Liver (tissue), 9 donors: ENCODE measurements at regions not wholly inside any gene's neighbourhood (a gene's known extent, or its start where the extent isn't known, plus 50 kb on each side); places are given as distances from the start of the nearest gene placed in this dataset. TPM values are rescaled to one million over a fixed set of nuclear protein-coding genes. Genes with fewer than 3 reads are reported as not detected.

Source experiments
- DNase-seq: peaks from one replicate; pipeline ENCODE4 v3.0.0-alpha.2; 2017; ENCODE audit warnings: low spot score
- H3K27ac ChIP-seq, 2 donors: one replicate each; pipeline ENCODE4 v1.7.0; 2013; ENCODE audit warnings: inconsistent platforms in 2 of 2, low read length in 2 of 2, control low read depth in 1 of 2, low read depth in 1 of 2, mild to moderate bottlenecking in 1 of 2
- H3K27me3 ChIP-seq, 4 donors: one replicate each; pipeline versions ENCODE4 v1.6.1 to v1.7.0; 2013; ENCODE audit warnings: low read length in 3 of 4, inconsistent platforms in 1 of 4, mild to moderate bottlenecking in 1 of 4, moderate library complexity in 1 of 4; ENCODE audit not compliant: control insufficient read depth in 4 of 4, insufficient read depth in 4 of 4
- H3K36me3 ChIP-seq, 4 donors: one replicate each; pipeline versions ENCODE4 v1.6.1 to v1.7.0; 2013; ENCODE audit warnings: low read length in 3 of 4, mild to moderate bottlenecking in 3 of 4, low read depth in 1 of 4, moderate library complexity in 1 of 4; ENCODE audit not compliant: control insufficient read depth in 4 of 4, insufficient read depth in 3 of 4
- H3K4me1 ChIP-seq, 4 donors: one replicate each; pipeline versions ENCODE4 v1.6.1 to v1.7.0; 2013; ENCODE audit warnings: low read length in 3 of 4, mild to moderate bottlenecking in 3 of 4, moderate library complexity in 1 of 4; ENCODE audit not compliant: control insufficient read depth in 4 of 4, insufficient read depth in 4 of 4
- H3K4me3 ChIP-seq, 3 donors: one replicate each; pipeline versions ENCODE4 v1.6.1 to v1.7.0; 2013; ENCODE audit warnings: low read length in 3 of 3, control low read depth in 1 of 3, low read depth in 1 of 3, mild to moderate bottlenecking in 1 of 3
- H3K9ac ChIP-seq, 2 donors: one replicate each; pipeline ENCODE4 v1.7.0; 2013; ENCODE audit warnings: low read length in 2 of 2, mild to moderate bottlenecking in 2 of 2, moderate library complexity in 2 of 2, control low read depth in 1 of 2, low read depth in 1 of 2
- H3K9me3 ChIP-seq, 4 donors: one replicate each; pipeline versions ENCODE4 v1.6.1 to v1.7.0; 2013; ENCODE audit warnings: low read length in 3 of 4; ENCODE audit not compliant: control insufficient read depth in 4 of 4
- CTCF ChIP-seq: fragments of 150-350 bp; IDR thresholded peaks from 2 replicates; pipeline ENCODE4 v1.5.1; 2017; ENCODE audit warnings: improper control_type of control experiment, low read depth, low read length; ENCODE audit not compliant: missing input control
- EGR1 ChIP-seq, 2 donors: IDR thresholded peaks; 2 replicates each; pipeline ENCODE4 v1.6.1; 2016 to 2018; ENCODE audit warnings: antibody characterized with exemption in 2 of 2, low read depth in 2 of 2
- FOXA1 ChIP-seq: IDR thresholded peaks from 2 replicates; pipeline ENCODE4 v1.6.1; 2016; ENCODE audit warnings: antibody characterized with exemption
- FOXA2 ChIP-seq: IDR thresholded peaks from 2 replicates; pipeline ENCODE4 v1.6.1; 2016; ENCODE audit warnings: antibody characterized with exemption
- GABPA ChIP-seq, 2 donors: IDR thresholded peaks in 1 of 2; conservative IDR thresholded peaks in 1 of 2; 2 replicates each; pipeline ENCODE4 v1.6.1; 2016; ENCODE audit warnings: antibody characterized with exemption in 2 of 2, mild to moderate bottlenecking in 1 of 2, moderate library complexity in 1 of 2
- HNF4A ChIP-seq, 2 donors: conservative IDR thresholded peaks; 2 replicates each; pipeline ENCODE4 v1.6.1; 2016; ENCODE audit warnings: antibody characterized with exemption in 2 of 2, mild to moderate bottlenecking in 2 of 2
- JUND ChIP-seq, 2 donors: IDR thresholded peaks; 2 replicates each; pipeline ENCODE4 v1.6.1; 2016; ENCODE audit warnings: antibody characterized with exemption in 2 of 2
- MAX ChIP-seq: IDR thresholded peaks from 2 replicates; pipeline ENCODE4 v1.6.1; 2016; ENCODE audit warnings: antibody characterized with exemption
- RXRA ChIP-seq, 2 donors: IDR thresholded peaks; 2 replicates each; pipeline ENCODE4 v1.6.1; 2017 to 2018; ENCODE audit warnings: antibody characterized with exemption in 2 of 2, mild to moderate bottlenecking in 1 of 2
- SP1 ChIP-seq: IDR thresholded peaks from 2 replicates; pipeline ENCODE4 v1.6.1; 2018; ENCODE audit warnings: antibody characterized with exemption, mild to moderate bottlenecking
- TAF1 ChIP-seq: conservative IDR thresholded peaks from 2 replicates; pipeline ENCODE4 v1.6.1; 2016; ENCODE audit warnings: antibody characterized with exemption, mild to moderate bottlenecking
- YY1 ChIP-seq: IDR thresholded peaks from 2 replicates; pipeline ENCODE4 v1.6.1; 2016; ENCODE audit warnings: antibody characterized with exemption, mild to moderate bottlenecking
- ZBTB33 ChIP-seq: IDR thresholded peaks from 2 replicates; pipeline ENCODE4 v1.6.1; 2016; ENCODE audit warnings: antibody characterized with exemption
- WGBS: extraction: QIAGEN DNeasy Blood & Tissue Kit; methylation state at CpG from one replicate; pipeline ENCODE4 v1.1.7; 2013; 5-methylcytosine and 5-hydroxymethylcytosine counted together
- small RNA-seq: library from RNA; depleted of rRNA; stranded (forward); fragments of <200 nt; gene quantifications from one replicate; pipeline ENCODE3, GENCODE V24; 2014
- donor health status: healthy.
- donor health status: healthy.
- donor health status: healthy.
- donor health status: healthy.
- donor health status: healthy.

GRCh38 chr16:76222853-76223252 is 54.3 kb upstream of the CNTNAP4 start:
- H3K4me1 ChIP-seq, result peaks cover 3 to 6% (median 3%) of the 10 kb centered on the region in 4 donors
- DNase-seq, result no peak
- H3K9ac ChIP-seq, result no peak overlapping the region
- H3K36me3 ChIP-seq, result no peaks in the 10 kb centered on the region
- no peaks in the 10 kb centered on the region for H3K27me3 ChIP-seq
- peak overlapping the region in 1 of 2 donors; percentile 28 for H3K27ac ChIP-seq
- H3K4me3 ChIP-seq, result no peak overlapping the region
- TF ChIP-seq FOXA2, result peak; percentile 13
- TF ChIP-seq GABPA (IDR thresholded peaks at IDR 0.05 in 1 of 2, conservative IDR thresholded peaks at IDR 0.05 in 1 of 2), result no peak
- 17% methylated on average over 2 of the region's 2 CpGs for WGBS
- H3K9me3 ChIP-seq, result no peaks in the 10 kb centered on the region

GRCh38 chr16:76226011-76226410 is 51.2 kb upstream of the CNTNAP4 start:
- no peaks in the 10 kb centered on the region for H3K36me3 ChIP-seq
- H3K4me1 ChIP-seq, result peaks cover 3 to 6% (median 3%) of the 10 kb centered on the region in 4 donors
- DNase-seq, result no peak
- H3K4me3 ChIP-seq, result no peak overlapping the region
- WGBS, result 84% methylated on average over 14 of the region's 14 CpGs
- H3K9ac ChIP-seq, result no peak overlapping the region
- TF ChIP-seq HNF4A (conservative IDR thresholded peaks at IDR 0.05) (no peak), FOXA2 (no peak), GABPA (IDR thresholded peaks at IDR 0.05 in 1 of 2, conservative IDR thresholded peaks at IDR 0.05 in 1 of 2) (no peak), EGR1 (IDR thresholded peaks at IDR 0.05; ENCODE audit: low read depth in 2 of 2) (no peak), JUND (IDR thresholded peaks at IDR 0.05) (no peak), FOXA1 (no peak), SP1 (no peak), ZBTB33 (no peak), RXRA (IDR thresholded peaks at IDR 0.05) (no peak), YY1 (no peak)
- no peak overlapping the region for H3K27ac ChIP-seq
- H3K27me3 ChIP-seq, result no peaks in the 10 kb centered on the region
- no peaks in the 10 kb centered on the region for H3K9me3 ChIP-seq

GRCh38 chr16:76226481-76226880 is 50.7 kb upstream of the CNTNAP4 start:
- Histone ChIP-seq H3K9me3 (no peaks in the 10 kb centered on the region), H3K4me1 (peaks cover 3 to 6% (median 3%) of the 10 kb centered on the region in 4 donors), H3K36me3 (no peaks in the 10 kb centered on the region), H3K27me3 (no peaks in the 10 kb centered on the region), H3K4me3 (no peak overlapping the region), H3K27ac (no peak overlapping the region), H3K9ac (no peak overlapping the region)
- 92% methylated on average over 3 of the region's 3 CpGs for WGBS
- no peak for DNase-seq
- TF ChIP-seq MAX (no peak), FOXA2 (no peak), SP1 (no peak), CTCF (no peak), TAF1 (no peak), ZBTB33 (no peak), YY1 (no peak)

Small RNA genes lying in the stretch of these regions (small RNA-seq; reads per million reads assigned to genes)
- not detected for gene RNA5SP430
